HepG2 (cell line): ENCODE measurements at regions not wholly inside any gene's neighbourhood (a gene's known extent, or its start where the extent isn't known, plus 50 kb on each side); places are given as distances from the start of the nearest gene placed in this dataset.
"Not testable (repeated sequence)": the region's sequence is repeated elsewhere in the genome, so short reads cannot be mapped to it uniquely, and the experiment has no call there.

Experiments used
- BRD4 ChIP-seq: sonication (generic); formaldehyde crosslinking; IDR thresholded peaks from 2 replicates; pipeline ENCODE4 v1.4.0; 2020; ENCODE audit warnings: missing genetic modification reagents
- GZF1 ChIP-seq: sonication (generic); formaldehyde crosslinking; IDR thresholded peaks from 2 replicates; pipeline ENCODE4 v1.5.1; 2020; ENCODE audit warnings: mild to moderate bottlenecking, missing genetic modification reagents
- JARID2 ChIP-seq: sonication (generic); formaldehyde crosslinking; IDR thresholded peaks from 2 replicates; pipeline ENCODE4 v1.8.1; 2023; ENCODE audit warnings: missing genetic modification reagents, inconsistent platforms; ENCODE audit not compliant: insufficient replicate concordance
- MXI1 ChIP-seq: IDR thresholded peaks from 3 replicates; pipeline ENCODE4 v1.6.1; 2012; ENCODE audit warnings: low read depth, low read length, inconsistent platforms, borderline replicate concordance
- NCOR1 ChIP-seq: fragments of 200-600 bp; sonication (generic); IDR thresholded peaks from 2 replicates; pipeline ENCODE4 v1.7.0; 2017; ENCODE audit warnings: antibody characterized with exemption, low read length, borderline replicate concordance
- NONO ChIP-seq, 2 experiments: fragments of 450-650 bp in 1 of 2; sonication (generic) in 1 of 2; formaldehyde crosslinking in 1 of 2; IDR thresholded peaks in 1 of 2; conservative IDR thresholded peaks in 1 of 2; 2 replicates each; pipeline versions ENCODE4 v1.6.1 to v1.8.0; 2017 to 2022; ENCODE audit warnings: mild to moderate bottlenecking in 1 of 2, missing genetic modification reagents in 1 of 2, moderate library complexity in 1 of 2
- POLR2A ChIP-seq, 2 experiments: IDR thresholded peaks; 2 replicates each; pipeline ENCODE4 v1.6.1; 2011; ENCODE audit warnings: low read depth in 2 of 2, low read length in 2 of 2, mild to moderate bottlenecking in 1 of 2, moderate library complexity in 1 of 2; ENCODE audit not compliant: insufficient read depth in 1 of 2
- ZNF589 ChIP-seq: sonication (generic); formaldehyde crosslinking; conservative IDR thresholded peaks from 2 replicates; pipeline ENCODE4 v1.8.0; 2022; ENCODE audit warnings: mild to moderate bottlenecking, moderate library complexity, missing genetic modification reagents
- ZNF781 ChIP-seq: sonication (generic); formaldehyde crosslinking; IDR thresholded peaks from 2 replicates; pipeline ENCODE4 v1.5.1; 2020; ENCODE audit warnings: borderline replicate concordance, mild to moderate bottlenecking, missing genetic modification reagents; ENCODE audit errors: not compliant biosample characterization

- TF ChIP-seq NCOR1; NONO (IDR thresholded peaks at IDR 0.05); NONO (CRISPR knock-in tag; conservative IDR thresholded peaks at IDR 0.05); JARID2 (CRISPR knock-in tag); BRD4 (CRISPR knock-in tag); ZNF781 (CRISPR knock-in tag); POLR2A (IDR thresholded peaks at IDR 0.05; ENCODE audit: insufficient read depth in 1 of 2, low read depth in 2 of 2, low read length in 2 of 2); MXI1; GZF1; ZNF589 (CRISPR knock-in tag): not testable (repeated sequence)
Observed at GRCh38 chr13:56628886-56629285, 511.8 kb upstream of the PRR20A start.
